K562 (cell line): ENCODE measurements at regions not wholly inside any gene's neighbourhood (a gene's known extent, or its start where the extent isn't known, plus 50 kb on each side); places are given as distances from the start of the nearest gene placed in this dataset.

ENCODE experiments used
- ATAC-seq: fragments of 200-7000 bp; cut with Tn5 transposase; 3 replicates; pipeline ENCODE4 v1.9.1; 2020; ENCODE audit warnings: moderate library complexity
- BruUV-seq: library from RNA; stranded (reverse); fragments of 400-500 nt; replicated peaks from 2 replicates; lab custom pipeline; 2021; lab: Mats Ljungman, UMichigan
- CTCF ChIA-PET: fragments of 300-600 bp; formaldehyde crosslinking; extraction: SDS; loops from one replicate; lab custom pipeline; 2021; ENCODE audit warnings: low intra/inter-chr PET ratio; lab: Yijun Ruan, JAX
- POLR2A ChIA-PET: fragments of 300-600, 350-650 bp; sonication (Branson Sonifier 250); formaldehyde crosslinking; extraction: SDS; loops from one replicate; lab custom pipeline; 2021; ENCODE audit warnings: antibody characterized with exemption, inconsistent platforms; lab: Yijun Ruan, JAX
- DNase-seq, 4 experiments: peaks; one replicate each; pipeline versions ENCODE4 v3.0.0 to v3.0.0-alpha.2; 2011 to 2018; ENCODE audit warnings: low spot score in 3 of 4, mixed read lengths in 3 of 4; ENCODE audit errors: extremely low read depth in 1 of 4
- FAIRE-seq: peaks from 2 replicates; lab custom pipeline; 2011; peaks lifted over from hg19 to GRCh38; lab: Jason Lieb, UNC
- H2AFZ ChIP-seq: 2 replicates; pipeline ENCODE4 v1.6.0; 2011; ENCODE audit warnings: low read depth, low read length, control low read depth, inconsistent platforms
- H3K27ac ChIP-seq: fragments of 200-600 bp; 3 replicates; pipeline ENCODE4 v1.8.0; 2011; ENCODE audit warnings: low read depth, mild to moderate bottlenecking, control low read depth, inconsistent platforms, low read length, moderate library complexity, mixed read lengths; ENCODE audit errors: extremely low read depth
- H3K27me3 ChIP-seq, 2 experiments: fragments of 300-600 bp in 1 of 2; 2 replicates in 1 of 2; 3 replicates in 1 of 2; pipeline versions ENCODE4 v1.6.0 to v1.8.0; 2011; ENCODE audit warnings: inconsistent platforms in 2 of 2, low read length in 2 of 2, mild to moderate bottlenecking in 1 of 2, mixed read lengths in 1 of 2, moderate library complexity in 1 of 2; ENCODE audit not compliant: control insufficient read depth in 2 of 2, insufficient read depth in 2 of 2
- H3K36me3 ChIP-seq: fragments of 300-600 bp; 3 replicates; pipeline ENCODE4 v1.8.0; 2011; ENCODE audit warnings: mild to moderate bottlenecking, low read length, inconsistent platforms; ENCODE audit not compliant: control insufficient read depth, insufficient read depth
- H3K4me1 ChIP-seq, 2 experiments: fragments of 200-600 bp in 1 of 2; replicated peaks in 1 of 2; 2 replicates in 1 of 2; 3 replicates in 1 of 2; pipeline versions ENCODE4 v1.5.1 to v1.8.0; 2011; ENCODE audit warnings: inconsistent platforms in 2 of 2, low read length in 2 of 2, mild to moderate bottlenecking in 1 of 2, mixed read lengths in 1 of 2, moderate library complexity in 1 of 2; ENCODE audit not compliant: control insufficient read depth in 2 of 2, insufficient read depth in 2 of 2
- H3K4me2 ChIP-seq: 2 replicates; pipeline ENCODE4 v1.6.1; 2011; ENCODE audit warnings: low read length, control low read depth, inconsistent platforms, mixed read lengths; ENCODE audit not compliant: insufficient read depth
- H3K4me3 ChIP-seq: fragments of 200-600 bp; sonication (generic), shearing (Covaris generic); 2 replicates; pipeline ENCODE4 v1.5.1; 2016; ENCODE audit warnings: control low read depth, inconsistent platforms
- H3K79me2 ChIP-seq: fragments of 200-600 bp; 3 replicates; pipeline ENCODE4 v1.8.0; 2011; ENCODE audit warnings: low read length, inconsistent platforms; ENCODE audit not compliant: control insufficient read depth, insufficient read depth
- H3K9ac ChIP-seq, 2 experiments: 2 replicates each; pipeline versions ENCODE4 v1.6.0 to v1.6.1; 2011; ENCODE audit warnings: low read depth in 2 of 2, low read length in 2 of 2, control low read depth in 1 of 2, inconsistent platforms in 1 of 2, mild to moderate bottlenecking in 1 of 2, mixed read lengths in 1 of 2; ENCODE audit not compliant: insufficient read depth in 1 of 2
- H3K9me1 ChIP-seq: one replicate; pipeline ENCODE4 v1.6.0; 2011; ENCODE audit warnings: inconsistent platforms, mild to moderate bottlenecking, low read length, moderate library complexity; ENCODE audit not compliant: control insufficient read depth, insufficient read depth
- H3K9me3 ChIP-seq: replicated peaks from 2 replicates; pipeline ENCODE4 v1.5.1; 2011; ENCODE audit warnings: low read depth, low read length, inconsistent platforms; ENCODE audit not compliant: control insufficient read depth, insufficient read depth
- H4K20me1 ChIP-seq: replicated peaks from 2 replicates; pipeline ENCODE4 v1.6.1; 2011; ENCODE audit warnings: low read length, inconsistent platforms, mixed read lengths; ENCODE audit not compliant: control insufficient read depth, insufficient read depth
- CBFA2T3 ChIP-seq: fragments of 450-650 bp; IDR thresholded peaks from 2 replicates; pipeline ENCODE4 v1.6.1; 2017
- ELF2 ChIP-seq: fragments of 250-450 bp; sonication (Bioruptor Pico); IDR thresholded peaks from 2 replicates; pipeline ENCODE4 v1.5.0; 2021; ENCODE audit warnings: mild to moderate bottlenecking
- FOXP4 ChIP-seq: sonication (generic); formaldehyde crosslinking; IDR thresholded peaks from 2 replicates; pipeline ENCODE4 v1.8.0; 2022; ENCODE audit warnings: mild to moderate bottlenecking, missing genetic modification reagents, borderline replicate concordance
- GTF2B ChIP-seq: IDR thresholded peaks from 2 replicates; pipeline ENCODE4 v1.6.1; 2011; ENCODE audit not compliant: insufficient read length; ENCODE audit errors: extremely low read depth
- LCOR ChIP-seq: sonication (generic); formaldehyde crosslinking; IDR thresholded peaks from 2 replicates; pipeline ENCODE4 v1.8.0; 2022; ENCODE audit warnings: mild to moderate bottlenecking, missing genetic modification reagents
- NR2C2 ChIP-seq, 2 experiments: fragments of 200-800 bp in 1 of 2; sonication (Bioruptor generic) in 1 of 2; sonication (generic) in 1 of 2; formaldehyde crosslinking in 1 of 2; IDR thresholded peaks; 2 replicates each; pipeline versions ENCODE4 v1.6.1 to v1.8.0; 2016 to 2022; ENCODE audit warnings: mild to moderate bottlenecking in 1 of 2, missing compliant biosample characterization in 1 of 2, missing genetic modification characterization in 1 of 2, missing genetic modification reagents in 1 of 2
- PATZ1 ChIP-seq: fragments of 250-450 bp; sonication (Bioruptor Pico); IDR thresholded peaks from 2 replicates; pipeline ENCODE4 v1.5.0; 2020; ENCODE audit warnings: mild to moderate bottlenecking, borderline replicate concordance
- PHTF2 ChIP-seq: fragments of 250-450 bp; sonication (Bioruptor Pico); IDR thresholded peaks from 2 replicates; pipeline ENCODE4 v1.5.0; 2021; ENCODE audit warnings: mild to moderate bottlenecking
- PURB ChIP-seq: sonication (generic); formaldehyde crosslinking; IDR thresholded peaks from 2 replicates; pipeline ENCODE4 v1.9.0; 2021; ENCODE audit warnings: low read depth, mild to moderate bottlenecking, missing genetic modification reagents
- SMAD1 ChIP-seq: fragments of 150-350 bp; IDR thresholded peaks from 2 replicates; pipeline ENCODE4 v1.6.1; 2014; ENCODE audit warnings: low read length, low read depth; ENCODE audit not compliant: partially characterized antibody
- ZFP91 ChIP-seq: sonication (generic); formaldehyde crosslinking; IDR thresholded peaks from 2 replicates; pipeline ENCODE4 v1.8.0; 2022; ENCODE audit warnings: mild to moderate bottlenecking, missing genetic modification reagents
- ZNF280B ChIP-seq: fragments of 250-450 bp; sonication (Bioruptor Pico); IDR thresholded peaks from 2 replicates; pipeline ENCODE4 v1.5.1; 2021; ENCODE audit warnings: mild to moderate bottlenecking
- ZNF316 ChIP-seq: fragments of 450-650 bp; IDR thresholded peaks from 2 replicates; pipeline ENCODE4 v1.6.1; 2016
- in situ Hi-C: fragments of 300-500 bp; cut with MboI; formaldehyde crosslinking; loops from 4 replicates; pipeline ENCODE4 v1.15.0; 2018; ENCODE audit warnings: inconsistent platforms, mixed read lengths
- intact Hi-C: fragments of 100-400 bp; cut with micrococcal nuclease; formaldehyde crosslinking; loops from 2 replicates; pipeline ENCODE4 v1.14.2; 2022

GRCh38 chr13:85427416-85427815, 371.8 kb downstream of the SLITRK6 start:
- no peak for TF ChIP-seq ZNF316
- TF ChIP-seq ZFP91, result no peak
- no peak for TF ChIP-seq LCOR (CRISPR knock-in tag)
- TF ChIP-seq SMAD1, result no peak
- TF ChIP-seq FOXP4 (CRISPR knock-in tag), result no peak
- TF ChIP-seq CBFA2T3, result no peak
- TF ChIP-seq ELF2 (CRISPR knock-in tag), result no peak
- no peak for TF ChIP-seq PHTF2 (CRISPR knock-in tag)
- TF ChIP-seq PURB (CRISPR knock-in tag), result no peak
- no peak for TF ChIP-seq NR2C2 (CRISPR knock-in tag; IDR thresholded peaks at IDR 0.05)
- no peak for TF ChIP-seq NR2C2 (tag; IDR thresholded peaks at IDR 0.05)
- TF ChIP-seq GTF2B, result no peak
- TF ChIP-seq ZNF280B (CRISPR knock-in tag), result no peak
- TF ChIP-seq PATZ1 (CRISPR knock-in tag), result no peak
- TF ChIP-seq, all 486 proteins: peak for 0
- Histone ChIP-seq H3K27me3 (no peaks in the 10 kb centered on the region), H3K27ac (no peak overlapping the region), H3K4me1 (no peaks in the 10 kb centered on the region), H3K9me1 (no peaks in the 10 kb centered on the region), H4K20me1 (no peaks in the 10 kb centered on the region), H3K4me2 (no peak overlapping the region), H2AFZ (no peak overlapping the region), H3K9me3 (no peaks in the 10 kb centered on the region; the same call in 1 of the 2 replicates), H3K4me3 (no peak overlapping the region), H3K9ac (no peak overlapping the region), H3K79me2 (no peaks in the 10 kb centered on the region), H3K36me3 (no peaks in the 10 kb centered on the region)
- no peak for FAIRE-seq
- intact Hi-C loops (no loop called here), in situ Hi-C loops (no loop called here)
- DNase-seq, result no peak
- POLR2A ChIA-PET, result no interaction called here
- no peak for ATAC-seq
- CTCF ChIA-PET, result no interaction called here
- BruUV-seq, result no TSS peak
